ENCODE measurements at regions not wholly inside any gene's neighbourhood (a gene's known extent, or its start where the extent isn't known, plus 50 kb on each side); places are given as distances from the start of the nearest gene placed in this dataset.
"Not testable (repeated sequence)": the region's sequence is repeated elsewhere in the genome, so short reads cannot be mapped to it uniquely, and the experiment has no call there.

DNA sequence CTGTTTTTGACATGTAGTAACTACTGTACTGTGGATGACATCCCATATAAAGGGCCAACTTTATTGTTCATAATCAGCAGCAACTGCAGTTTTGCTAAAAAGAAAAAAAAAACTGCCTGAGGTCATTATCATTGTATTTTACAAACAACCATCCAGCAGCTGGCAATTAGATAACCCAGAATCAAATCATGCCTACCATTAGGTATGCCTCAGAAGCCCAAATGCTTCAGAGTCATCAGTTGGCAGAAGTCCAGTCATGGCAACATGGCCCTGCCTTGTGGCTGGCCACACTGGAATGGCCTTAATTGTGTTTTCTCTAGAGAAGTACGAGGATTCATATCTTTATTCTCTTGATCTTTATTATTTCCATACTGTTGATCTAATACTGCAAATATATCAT, 462.4 kb upstream of the NRSN1 start:
- DNase-seq (ENCODE audit: low read depth), result no peak
- no peak overlapping the region for H3K4me3 ChIP-seq (ENCODE audit: low read length)
- TF ChIP-seq, protein P1, sequence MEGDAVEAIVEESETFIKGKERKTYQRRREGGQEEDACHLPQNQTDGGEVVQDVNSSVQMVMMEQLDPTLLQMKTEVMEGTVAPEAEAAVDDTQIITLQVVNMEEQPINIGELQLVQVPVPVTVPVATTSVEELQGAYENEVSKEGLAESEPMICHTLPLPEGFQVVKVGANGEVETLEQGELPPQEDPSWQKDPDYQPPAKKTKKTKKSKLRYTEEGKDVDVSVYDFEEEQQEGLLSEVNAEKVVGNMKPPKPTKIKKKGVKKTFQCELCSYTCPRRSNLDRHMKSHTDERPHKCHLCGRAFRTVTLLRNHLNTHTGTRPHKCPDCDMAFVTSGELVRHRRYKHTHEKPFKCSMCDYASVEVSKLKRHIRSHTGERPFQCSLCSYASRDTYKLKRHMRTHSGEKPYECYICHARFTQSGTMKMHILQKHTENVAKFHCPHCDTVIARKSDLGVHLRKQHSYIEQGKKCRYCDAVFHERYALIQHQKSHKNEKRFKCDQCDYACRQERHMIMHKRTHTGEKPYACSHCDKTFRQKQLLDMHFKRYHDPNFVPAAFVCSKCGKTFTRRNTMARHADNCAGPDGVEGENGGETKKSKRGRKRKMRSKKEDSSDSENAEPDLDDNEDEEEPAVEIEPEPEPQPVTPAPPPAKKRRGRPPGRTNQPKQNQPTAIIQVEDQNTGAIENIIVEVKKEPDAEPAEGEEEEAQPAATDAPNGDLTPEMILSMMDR (conservative IDR thresholded peaks at IDR 0.05; ENCODE audit: low read length), result no peak

DNA sequence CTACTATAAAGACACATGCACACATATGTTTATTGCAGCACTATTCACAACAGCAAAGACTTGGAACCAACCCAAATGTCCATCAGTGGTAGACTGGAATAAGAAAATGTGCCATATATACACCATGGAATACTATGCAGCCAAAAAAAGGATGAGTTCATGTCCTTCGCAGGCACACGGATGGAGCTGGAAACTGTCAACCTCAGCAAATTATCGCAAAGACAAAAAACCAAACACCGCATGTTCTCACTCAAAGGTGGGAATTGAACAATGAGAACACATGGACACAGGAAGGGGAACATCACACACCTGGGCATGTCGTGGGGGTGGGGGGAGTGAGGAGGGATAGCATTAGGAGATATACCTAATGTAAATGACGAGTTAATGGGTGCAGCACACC, 460.1 kb upstream of the NRSN1 start:
- not testable (repeated sequence) for H3K4me3 ChIP-seq (ENCODE audit: low read length); DNase-seq (ENCODE audit: low read depth)

DNA sequence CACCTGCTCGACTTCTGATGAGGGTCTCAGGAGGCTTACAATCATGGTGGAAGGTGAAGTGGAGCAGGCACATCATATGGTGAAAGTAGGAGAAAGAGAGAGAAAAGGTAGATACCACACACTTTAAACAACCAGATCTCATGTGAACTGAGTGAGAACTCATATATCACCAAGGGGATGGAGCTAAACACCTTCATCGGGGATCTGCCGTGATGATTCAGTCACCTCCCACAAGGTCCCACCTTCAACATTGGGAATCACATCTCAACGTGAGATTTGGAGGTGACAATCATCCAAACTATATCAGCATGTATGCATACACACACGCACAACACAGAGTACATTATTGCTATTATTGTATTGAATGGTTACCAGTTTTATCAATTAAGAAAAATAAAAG, 453.3 kb upstream of the NRSN1 start:
- H3K4me3 ChIP-seq (ENCODE audit: low read length), result no peak overlapping the region
- TF ChIP-seq, protein P1 (conservative IDR thresholded peaks at IDR 0.05; ENCODE audit: low read length), result no peak
- no peak for DNase-seq (ENCODE audit: low read depth)

DNA sequence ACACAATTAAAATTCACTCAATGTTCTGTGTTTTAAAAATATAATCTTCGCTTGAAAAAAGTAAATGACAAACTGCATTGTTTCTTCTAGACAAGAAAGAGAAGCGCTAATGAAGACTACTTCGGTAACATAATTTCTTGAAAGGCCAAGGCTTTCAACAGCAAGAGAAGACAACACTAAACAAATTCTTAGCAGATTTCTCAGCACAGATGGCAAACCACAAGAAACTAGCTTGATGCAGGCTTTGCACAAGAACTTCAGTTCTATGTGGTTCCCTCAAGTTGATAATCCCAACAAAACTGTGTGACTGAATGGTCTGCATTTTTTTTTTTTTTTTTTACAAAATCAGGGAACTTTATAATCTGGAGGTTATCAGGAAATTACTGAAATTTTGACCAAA, 447.4 kb upstream of the NRSN1 start:
- no peak for DNase-seq (ENCODE audit: low read depth)
- no peak overlapping the region for H3K4me3 ChIP-seq (ENCODE audit: low read length)
- TF ChIP-seq, protein P1 (conservative IDR thresholded peaks at IDR 0.05; ENCODE audit: low read length), result no peak

DNA sequence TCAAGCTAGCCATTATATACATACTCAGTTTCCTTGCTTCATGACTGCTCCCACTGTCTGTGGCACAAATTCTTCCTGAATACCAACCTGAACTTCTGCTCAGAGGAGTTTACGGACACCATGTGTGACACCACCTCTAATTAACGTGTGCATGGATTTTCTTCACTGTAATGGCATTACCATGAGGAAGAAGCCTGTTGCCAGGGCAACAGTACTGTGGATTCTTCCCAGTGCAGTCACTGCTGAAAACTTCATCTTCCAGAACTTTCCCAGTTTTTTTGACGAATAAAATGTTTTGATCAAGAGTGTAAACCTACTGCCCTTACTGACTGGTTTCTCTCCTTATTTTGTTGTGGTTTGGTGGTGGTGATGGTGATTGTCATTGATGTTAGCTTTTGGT, 444.3 kb upstream of the NRSN1 start:
- H3K4me3 ChIP-seq (ENCODE audit: low read length), result no peak overlapping the region
- TF ChIP-seq, protein P1 (conservative IDR thresholded peaks at IDR 0.05; ENCODE audit: low read length), result no peak
- DNase-seq (ENCODE audit: low read depth), result no peak

DNA sequence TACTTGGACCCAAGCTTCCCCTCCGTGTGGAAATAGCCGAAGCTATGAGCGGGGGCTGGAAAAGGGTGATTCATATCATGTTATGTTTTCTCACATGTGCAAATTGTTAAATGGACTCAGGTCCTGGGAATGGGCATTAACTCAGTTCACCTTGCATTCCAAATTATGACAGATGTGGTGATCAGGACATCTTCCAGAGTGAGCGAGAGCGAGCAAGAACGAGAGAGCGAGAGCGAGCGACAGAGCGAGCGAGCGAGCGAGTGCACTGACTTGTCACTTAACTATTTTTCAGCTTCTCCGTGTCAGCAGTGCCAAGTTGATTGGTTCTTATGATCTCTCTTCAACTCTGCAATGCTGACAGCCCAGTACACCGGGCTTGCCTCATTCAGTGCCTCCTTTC, 437.4 kb upstream of the NRSN1 start:
- TF ChIP-seq, protein P1 (conservative IDR thresholded peaks at IDR 0.05; ENCODE audit: low read length), result no peak
- DNase-seq (ENCODE audit: low read depth), result no peak
- no peak overlapping the region for H3K4me3 ChIP-seq (ENCODE audit: low read length)

DNA sequence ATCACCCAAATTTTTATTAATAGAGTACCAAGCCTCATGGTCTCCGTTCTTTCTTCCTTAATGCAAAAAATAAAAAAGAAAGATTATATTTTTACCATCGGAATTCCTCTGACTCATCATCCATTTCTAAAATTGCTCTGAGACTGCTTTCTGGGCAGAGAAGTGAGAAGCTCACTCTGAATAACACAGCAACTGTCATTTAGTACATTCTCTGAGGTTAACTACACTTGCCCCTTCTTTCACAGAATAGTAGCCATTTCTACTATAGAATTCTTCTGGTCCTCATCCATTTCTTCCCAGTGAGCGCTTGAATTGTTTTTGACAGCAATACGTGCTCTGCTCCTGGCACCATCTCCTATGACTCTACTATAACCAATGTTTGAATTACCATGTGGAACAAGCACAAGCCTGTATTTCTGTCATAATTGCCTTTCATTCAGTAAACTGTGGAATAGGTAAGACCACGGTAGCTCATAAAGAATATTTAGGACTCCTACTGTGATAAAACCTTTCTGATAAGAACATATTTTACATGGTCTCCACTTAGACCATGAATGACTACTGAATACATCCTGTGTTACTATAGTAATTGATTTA, 435.5 kb upstream of the NRSN1 start:
- no peak for DNase-seq (ENCODE audit: low read depth)
- no peak overlapping the region for H3K4me3 ChIP-seq (ENCODE audit: low read length)
- TF ChIP-seq, protein P1 (conservative IDR thresholded peaks at IDR 0.05; ENCODE audit: low read length), result no peak

DNA sequence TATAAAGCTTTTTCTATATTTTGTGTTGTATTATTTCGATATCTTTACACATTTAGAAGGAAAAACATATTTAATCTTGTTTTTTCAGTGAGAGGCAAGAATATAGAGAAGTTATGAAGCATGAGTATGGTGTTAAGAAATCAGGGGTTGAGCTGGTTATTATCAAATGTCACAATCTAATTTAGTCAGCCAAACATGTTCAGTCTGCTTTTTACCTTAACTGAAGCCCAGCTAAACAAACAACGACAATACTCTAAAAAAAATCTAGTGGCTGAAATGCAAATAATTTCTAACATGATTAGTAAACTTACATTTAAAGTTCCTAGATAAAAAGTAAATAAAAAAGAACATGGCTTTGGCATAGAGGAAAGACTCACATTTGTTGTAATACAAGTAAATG, 433.8 kb upstream of the NRSN1 start:
- TF ChIP-seq, protein P1 (conservative IDR thresholded peaks at IDR 0.05; ENCODE audit: low read length), result no peak
- DNase-seq (ENCODE audit: low read depth), result no peak
- no peak overlapping the region for H3K4me3 ChIP-seq (ENCODE audit: low read length)
